GM21529 (cell line): ENCODE measurements at regions not wholly inside any gene's neighbourhood (a gene's known extent, or its start where the extent isn't known, plus 50 kb on each side); places are given as distances from the start of the nearest gene placed in this dataset.

ENCODE experiments used
- ATAC-seq: cut with Tn5 transposase; IDR thresholded peaks from one replicate; pipeline ENCODE4 v1.9.1; 2021; ENCODE audit not compliant: unreplicated experiment

DNA sequence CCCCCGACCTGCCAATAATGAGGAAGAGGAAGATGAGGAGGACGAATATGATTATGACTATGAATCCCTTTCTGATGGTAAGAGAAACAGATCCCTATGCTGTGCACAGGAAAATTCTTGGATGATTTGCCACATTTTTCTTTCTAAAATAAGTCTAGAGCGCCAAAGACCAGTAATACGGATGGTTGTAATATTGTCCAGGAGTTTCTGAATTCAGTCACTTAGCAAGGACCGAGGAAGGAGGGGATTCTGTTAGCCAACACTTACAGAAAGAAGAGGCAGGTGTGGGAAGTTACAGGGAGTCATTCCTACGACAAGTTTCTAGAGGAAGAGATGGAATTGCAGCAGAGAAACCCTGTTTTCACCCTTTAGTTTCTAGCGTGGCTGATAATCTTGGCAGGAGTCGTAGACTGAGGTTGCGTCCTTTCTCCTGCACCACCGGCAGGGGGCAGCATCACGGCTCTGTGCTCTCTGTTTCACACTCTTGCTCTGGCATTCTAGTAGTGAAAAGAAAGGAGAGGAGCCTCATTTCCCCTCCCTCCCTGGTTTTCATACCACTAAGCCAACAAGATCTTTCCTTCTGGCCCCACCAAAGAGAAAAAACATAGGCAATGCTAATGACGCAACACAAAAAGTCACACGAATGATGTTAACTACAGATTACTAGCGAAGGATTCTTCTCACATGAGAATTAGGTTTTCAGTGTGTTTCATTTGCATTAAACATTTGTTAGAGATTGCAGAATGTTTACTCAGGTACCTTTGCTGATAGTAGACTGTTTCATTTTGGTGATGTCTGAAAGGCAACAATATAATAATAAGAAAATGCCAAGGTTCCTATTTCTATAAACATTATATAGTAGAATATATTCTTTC is 82.7 kb downstream of the NOC3L start:
- peak; percentile 77 for ATAC-seq

DNA sequence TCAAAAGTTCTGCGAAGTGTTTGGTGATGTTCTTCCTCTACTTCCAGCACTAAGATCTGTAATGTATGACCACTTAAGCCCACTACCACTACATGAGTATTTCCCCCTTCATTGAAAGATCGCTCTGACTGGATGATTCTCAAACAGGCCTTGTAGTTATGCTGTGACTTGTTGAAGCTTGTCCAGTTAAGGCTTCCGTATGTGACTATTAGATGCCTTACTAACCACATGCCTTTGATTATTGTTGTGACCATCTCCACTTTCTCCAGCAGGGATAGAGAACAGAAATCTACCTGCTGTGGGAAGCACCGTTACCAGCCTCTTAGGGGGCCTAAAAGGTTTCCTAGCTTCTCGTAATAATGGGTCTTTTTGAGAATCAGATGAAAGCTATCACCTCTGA is 81.1 kb downstream of the NOC3L start:
- ATAC-seq = no peak

DNA sequence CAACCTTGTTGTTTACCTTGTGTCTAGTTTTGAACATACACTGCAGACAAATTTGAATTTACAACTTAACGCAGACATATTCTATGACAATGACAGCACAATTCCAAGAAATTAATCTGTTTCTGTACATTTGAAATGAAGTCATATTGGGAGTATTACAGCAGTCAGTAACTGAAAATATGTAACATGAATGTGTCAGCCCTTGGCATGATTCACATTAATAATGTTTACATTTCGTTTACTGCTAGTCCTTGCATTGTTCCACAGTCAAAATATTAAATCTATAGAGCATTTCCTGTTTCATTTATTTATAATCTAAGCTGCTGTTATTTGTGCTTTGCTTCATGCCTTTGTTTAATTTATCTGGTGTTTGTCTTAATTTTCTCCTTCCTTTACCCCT is 80.4 kb downstream of the NOC3L start:
- no peak for ATAC-seq
